Upper lobe of right lung (tissue), 1 donor: ENCODE measurements at regions not wholly inside any gene's neighbourhood (a gene's known extent, or its start where the extent isn't known, plus 50 kb on each side); places are given as distances from the start of the nearest gene placed in this dataset.

Experiments
- ATAC-seq: fragments of 200-7000 bp; cut with Tn5 transposase; one replicate; pipeline ENCODE4 v1.9.1; 2020; ENCODE audit warnings: mild to moderate bottlenecking, moderate library complexity
- DNase-seq: peaks from one replicate; pipeline ENCODE4 v3.0.0-alpha.2; 2020
- H3K27ac ChIP-seq: fragments of 200-600 bp; one replicate; pipeline ENCODE4 v1.8.0; 2022
- H3K27me3 ChIP-seq: fragments of 200-600 bp; one replicate; pipeline ENCODE4 v1.8.0; 2022; ENCODE audit warnings: mild to moderate bottlenecking
- H3K36me3 ChIP-seq: fragments of 200-600 bp; one replicate; pipeline ENCODE4 v1.8.0; 2022
- H3K4me1 ChIP-seq: fragments of 200-600 bp; one replicate; pipeline ENCODE4 v1.8.0; 2022
- H3K4me3 ChIP-seq: fragments of 200-600 bp; one replicate; pipeline ENCODE4 v1.8.0; 2022; ENCODE audit warnings: mild to moderate bottlenecking
- H3K9me3 ChIP-seq: fragments of 200-600 bp; one replicate; pipeline ENCODE4 v1.8.0; 2022
- intact Hi-C: fragments of 100-400 bp; cut with DNase I; formaldehyde crosslinking; loops from one replicate; pipeline ENCODE4 v1.11.0; 2022
- TF ChIP-seq, protein P1 (sequence below): fragments of 200-600 bp; IDR thresholded peaks from one replicate; pipeline ENCODE4 v1.8.0; 2022; ENCODE audit warnings: antibody characterized with exemption
- donor health status: DM: no; HTN: yes; CAD: no; lungs with severe emphysema.

DNA sequence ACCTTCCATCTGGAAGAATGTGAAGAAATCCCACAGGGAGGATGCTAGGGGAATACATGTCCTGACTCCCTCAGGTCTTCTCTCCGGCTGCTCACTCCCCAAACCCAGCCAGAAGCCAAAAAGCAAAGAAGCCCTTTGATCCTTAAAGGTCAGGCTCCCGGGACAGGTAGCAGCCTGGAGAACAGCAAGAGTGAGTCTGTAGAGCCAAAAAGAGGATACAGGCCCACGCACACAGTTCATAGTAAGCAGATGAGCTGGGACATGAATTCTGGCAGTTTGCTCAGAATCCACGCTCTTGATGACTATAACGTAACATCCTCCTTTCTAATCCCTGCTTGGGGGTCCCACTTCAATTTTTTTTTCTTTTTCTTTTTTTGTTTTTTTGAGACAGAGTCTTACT is 72.0 kb upstream of the SLC44A1 start:
- DNase-seq (no peak), ATAC-seq (no peak)
- H3K36me3 ChIP-seq: no peaks in the 10 kb centered on the region
- intact Hi-C loops: no loop called here
- H3K9me3 ChIP-seq: no peaks in the 10 kb centered on the region
- H3K27me3 ChIP-seq: no peaks in the 10 kb centered on the region
- TF ChIP-seq, protein P1, sequence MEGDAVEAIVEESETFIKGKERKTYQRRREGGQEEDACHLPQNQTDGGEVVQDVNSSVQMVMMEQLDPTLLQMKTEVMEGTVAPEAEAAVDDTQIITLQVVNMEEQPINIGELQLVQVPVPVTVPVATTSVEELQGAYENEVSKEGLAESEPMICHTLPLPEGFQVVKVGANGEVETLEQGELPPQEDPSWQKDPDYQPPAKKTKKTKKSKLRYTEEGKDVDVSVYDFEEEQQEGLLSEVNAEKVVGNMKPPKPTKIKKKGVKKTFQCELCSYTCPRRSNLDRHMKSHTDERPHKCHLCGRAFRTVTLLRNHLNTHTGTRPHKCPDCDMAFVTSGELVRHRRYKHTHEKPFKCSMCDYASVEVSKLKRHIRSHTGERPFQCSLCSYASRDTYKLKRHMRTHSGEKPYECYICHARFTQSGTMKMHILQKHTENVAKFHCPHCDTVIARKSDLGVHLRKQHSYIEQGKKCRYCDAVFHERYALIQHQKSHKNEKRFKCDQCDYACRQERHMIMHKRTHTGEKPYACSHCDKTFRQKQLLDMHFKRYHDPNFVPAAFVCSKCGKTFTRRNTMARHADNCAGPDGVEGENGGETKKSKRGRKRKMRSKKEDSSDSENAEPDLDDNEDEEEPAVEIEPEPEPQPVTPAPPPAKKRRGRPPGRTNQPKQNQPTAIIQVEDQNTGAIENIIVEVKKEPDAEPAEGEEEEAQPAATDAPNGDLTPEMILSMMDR: no peak
- H3K4me1 ChIP-seq: no peaks in the 10 kb centered on the region
- no peak overlapping the region for H3K27ac ChIP-seq
- H3K4me3 ChIP-seq: no peak overlapping the region

DNA sequence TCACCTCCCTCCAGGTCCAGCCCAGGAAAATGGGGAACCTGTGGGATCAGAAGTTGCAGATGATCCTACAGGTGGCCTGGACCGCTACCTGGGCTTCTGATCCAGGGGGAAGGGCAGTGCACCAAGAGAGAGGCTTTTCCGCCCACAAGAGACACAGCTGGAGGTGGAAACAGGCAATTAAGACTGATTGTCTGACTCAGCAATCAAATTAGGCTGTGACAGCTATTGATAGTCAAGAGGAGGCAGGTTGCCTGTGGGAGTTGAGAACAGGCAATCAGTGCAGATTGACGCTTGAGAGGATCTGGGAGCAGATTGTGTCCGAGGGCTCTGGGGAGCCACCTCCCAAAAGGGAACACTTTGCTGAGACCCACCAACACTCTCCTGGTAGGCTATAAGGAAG is 71.1 kb upstream of the SLC44A1 start:
- Histone ChIP-seq H3K4me1 (no peaks in the 10 kb centered on the region), H3K9me3 (no peaks in the 10 kb centered on the region), H3K36me3 (no peaks in the 10 kb centered on the region), H3K4me3 (no peak overlapping the region), H3K27ac (no peak overlapping the region), H3K27me3 (no peaks in the 10 kb centered on the region)
- intact Hi-C loops: no loop called here
- ATAC-seq (no peak), DNase-seq (no peak)
- TF ChIP-seq, protein P1: no peak

DNA sequence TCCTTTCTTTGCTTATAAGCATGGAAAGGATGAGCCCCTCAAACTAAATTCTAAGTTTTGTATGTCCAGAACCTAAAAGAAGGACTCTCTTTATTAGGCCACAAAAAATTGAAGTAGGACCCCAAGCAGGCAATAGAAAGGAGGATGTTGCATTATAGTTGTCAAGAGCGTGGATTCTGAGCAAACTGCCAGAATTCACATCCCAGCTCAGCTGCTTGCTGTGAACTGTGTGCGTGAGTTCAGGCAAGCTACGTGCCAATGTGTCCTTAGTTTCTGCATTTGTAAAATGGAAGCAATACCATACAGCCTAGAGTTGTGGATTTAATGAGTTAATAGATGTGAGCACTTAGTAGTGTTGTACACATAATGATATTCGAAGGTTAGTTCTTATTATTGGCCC is 70.6 kb upstream of the SLC44A1 start:
- no peak for ATAC-seq
- H3K9me3 ChIP-seq: no peaks in the 10 kb centered on the region
- H3K36me3 ChIP-seq: no peaks in the 10 kb centered on the region
- no peak overlapping the region for H3K27ac ChIP-seq
- H3K27me3 ChIP-seq: no peaks in the 10 kb centered on the region
- DNase-seq: no peak
- TF ChIP-seq, protein P1: no peak
- intact Hi-C loops: no loop called here
- H3K4me1 ChIP-seq: no peaks in the 10 kb centered on the region
- no peak overlapping the region for H3K4me3 ChIP-seq

DNA sequence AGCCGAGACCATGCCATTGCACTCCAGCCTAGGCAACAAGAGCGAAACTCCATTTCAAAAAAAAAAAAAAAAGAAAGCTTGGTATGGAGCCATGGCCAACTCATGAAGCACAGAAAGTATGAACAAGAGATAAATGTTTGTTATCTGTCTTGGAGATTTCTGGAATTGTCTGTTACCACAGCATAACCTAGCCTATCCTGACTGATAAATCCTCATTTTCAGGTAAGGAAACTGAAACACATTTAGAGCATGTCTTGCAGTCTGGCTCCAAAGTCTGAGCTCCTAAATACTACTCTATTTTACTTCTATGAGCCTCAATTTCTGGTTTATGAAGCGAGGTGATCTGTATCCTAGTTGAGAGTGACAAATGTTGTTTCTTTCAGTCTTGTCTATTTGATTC is 68.3 kb upstream of the SLC44A1 start:
- Histone ChIP-seq H3K27ac (no peak overlapping the region), H3K36me3 (no peaks in the 10 kb centered on the region), H3K4me3 (no peak overlapping the region), H3K9me3 (no peaks in the 10 kb centered on the region), H3K4me1 (no peaks in the 10 kb centered on the region), H3K27me3 (no peaks in the 10 kb centered on the region)
- DNase-seq: no peak
- TF ChIP-seq, protein P1: no peak
- intact Hi-C loops: no loop called here
- ATAC-seq: no peak

DNA sequence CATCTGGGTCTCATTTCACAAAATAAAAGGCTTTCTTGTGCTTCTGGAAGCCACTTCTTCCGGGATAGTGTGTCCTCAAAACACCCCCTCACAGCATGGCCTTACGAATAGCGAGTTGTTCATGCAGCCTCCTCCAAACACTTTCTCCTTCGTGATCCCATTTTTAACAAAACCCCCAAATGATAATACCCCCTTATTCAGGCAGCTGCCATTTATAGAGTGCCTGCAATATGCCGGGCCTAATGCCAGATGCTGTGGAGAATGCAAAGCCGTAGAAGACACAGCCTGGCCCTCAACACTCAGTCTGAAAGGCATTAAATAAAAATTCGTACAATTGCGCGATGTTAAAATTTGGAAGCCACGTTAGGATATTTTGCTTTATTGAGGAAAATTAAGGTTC is 66.4 kb upstream of the SLC44A1 start:
- Histone ChIP-seq H3K27ac (no peak overlapping the region), H3K9me3 (no peaks in the 10 kb centered on the region), H3K4me1 (no peaks in the 10 kb centered on the region), H3K4me3 (no peak overlapping the region), H3K36me3 (no peaks in the 10 kb centered on the region), H3K27me3 (no peaks in the 10 kb centered on the region)
- intact Hi-C loops: no loop called here
- DNase-seq (no peak), ATAC-seq (no peak)
- TF ChIP-seq, protein P1: no peak

DNA sequence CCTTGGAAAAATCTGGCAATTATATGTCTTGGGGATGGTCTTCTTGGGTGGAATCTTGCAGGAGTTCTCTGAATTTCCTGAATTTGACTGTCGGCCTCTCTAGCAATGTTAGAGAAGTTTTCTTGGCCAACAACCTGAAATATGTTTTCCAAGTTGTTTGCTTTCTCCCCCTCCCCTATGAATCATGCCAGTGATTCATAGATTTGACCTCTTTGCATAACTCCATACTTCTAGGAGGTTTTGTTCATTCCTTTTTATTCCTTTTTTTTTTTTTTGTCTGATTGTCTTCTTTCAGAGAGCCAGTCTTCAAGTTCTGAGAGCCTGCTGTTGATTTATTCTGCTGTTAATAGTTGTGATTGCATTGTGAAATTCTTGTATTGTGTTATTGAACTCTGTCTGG is 56.7 kb upstream of the SLC44A1 start:
- intact Hi-C loops: no loop called here
- ATAC-seq: no peak
- TF ChIP-seq, protein P1: no peak

More for the DNA sequence above, 56.7 kb upstream of the SLC44A1 start:
- Histone ChIP-seq H3K27me3 (no peaks in the 10 kb centered on the region), H3K9me3 (no peaks in the 10 kb centered on the region), H3K4me3 (no peak overlapping the region), H3K27ac (no peak overlapping the region), H3K36me3 (no peaks in the 10 kb centered on the region), H3K4me1 (no peaks in the 10 kb centered on the region)
- DNase-seq: no peak
